GM19455 (cell line): ENCODE measurements at regions not wholly inside any gene's neighbourhood (a gene's known extent, or its start where the extent isn't known, plus 50 kb on each side); places are given as distances from the start of the nearest gene placed in this dataset.

Experiments
- ATAC-seq: cut with Tn5 transposase; IDR thresholded peaks from one replicate; pipeline ENCODE4 v1.9.1; 2021; ENCODE audit not compliant: unreplicated experiment

GRCh38 chr1:34270181-34270580, 93.5 kb downstream of the C1orf94 start:
- no peak for ATAC-seq

- no peak for ATAC-seq
These were observed 95.4 kb downstream of the C1orf94 start for GRCh38 chr1:34272152-34272551.

DNA sequence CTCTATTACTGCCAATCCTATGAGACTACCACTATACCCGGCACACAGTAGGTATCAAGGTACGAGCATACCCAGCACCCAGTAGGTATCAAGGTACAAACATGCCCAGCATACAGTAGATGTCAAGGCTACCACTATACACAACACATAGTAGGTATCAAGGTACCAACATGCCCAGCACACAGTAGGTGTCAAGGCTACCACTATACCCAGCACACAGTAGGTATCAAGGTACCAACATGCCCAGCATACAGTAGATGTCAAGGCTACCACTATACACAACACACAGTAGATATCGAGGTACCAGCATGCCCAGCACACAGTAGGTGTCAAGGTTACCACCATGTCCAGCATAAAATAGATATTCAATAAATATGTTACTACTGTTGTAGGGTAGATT, 98.4 kb downstream of the C1orf94 start:
- no peak for ATAC-seq

GRCh38 chr1:34276606-34277005, 99.9 kb downstream of the C1orf94 start:
- ATAC-seq = no peak

DNA sequence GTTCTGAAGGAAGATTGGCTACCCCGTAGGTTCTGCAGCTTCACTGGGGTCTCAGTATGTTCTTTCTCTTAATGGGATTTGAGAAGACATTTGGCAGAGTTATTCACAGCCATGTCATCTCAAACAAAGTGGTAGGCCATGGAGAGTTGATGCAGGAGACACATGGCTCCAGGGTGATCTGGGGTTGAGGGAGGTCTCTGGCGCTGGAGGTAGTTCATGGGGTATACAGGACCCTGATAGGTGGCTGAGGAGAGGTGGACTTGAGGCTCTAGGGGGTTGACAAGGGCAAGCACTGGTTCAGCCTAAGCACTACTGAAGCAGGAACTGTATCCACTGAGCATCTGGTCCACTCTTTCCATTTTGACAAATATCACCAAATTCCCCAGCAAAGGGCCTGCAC, 100.4 kb downstream of the C1orf94 start:
- no peak for ATAC-seq

DNA sequence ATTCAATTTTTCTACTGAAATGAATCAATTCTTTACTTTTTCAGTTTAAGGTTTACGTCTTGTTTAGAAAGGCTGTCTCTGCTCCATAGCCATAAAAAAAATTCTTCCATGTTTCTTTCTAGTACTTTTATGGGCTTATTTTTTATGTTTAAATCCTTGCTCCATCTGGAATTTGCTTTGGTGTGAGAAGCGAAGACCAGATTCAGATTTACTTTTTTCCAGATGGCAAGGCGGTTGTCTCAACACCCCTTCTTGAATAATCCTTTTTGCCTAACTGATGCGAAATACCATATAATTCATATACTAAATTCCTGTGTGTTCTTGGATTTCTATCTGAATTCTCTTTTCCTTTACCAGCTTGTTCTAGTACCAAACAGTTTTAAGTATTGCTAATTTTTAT, 101.5 kb downstream of the C1orf94 start:
- ATAC-seq = no peak

- no peak for ATAC-seq
These were observed 103.3 kb downstream of the C1orf94 start for GRCh38 chr1:34279971-34280370.

DNA sequence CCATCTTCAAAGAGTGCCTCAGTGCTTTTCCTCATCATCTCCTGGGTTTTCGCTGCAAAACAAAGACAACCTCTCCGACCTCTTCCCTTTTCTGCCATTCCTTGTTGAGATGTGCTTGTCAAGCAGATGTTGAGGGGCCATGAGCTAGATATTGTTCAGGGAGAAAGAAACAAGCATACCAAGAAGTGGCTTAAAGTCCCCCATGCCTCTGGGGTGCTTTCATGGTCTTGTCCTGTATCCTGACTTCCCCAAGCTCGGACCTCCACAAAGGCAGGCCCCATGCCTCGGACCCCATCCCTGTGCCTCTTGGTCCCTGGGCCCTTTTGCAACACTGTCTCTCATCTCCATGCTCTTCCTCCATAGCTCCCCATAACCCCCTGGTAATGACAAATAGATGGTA, 103.8 kb downstream of the C1orf94 start:
- ATAC-seq = no peak

GRCh38 chr1:34283142-34283541, 106.4 kb downstream of the C1orf94 start:
- no peak for ATAC-seq

DNA sequence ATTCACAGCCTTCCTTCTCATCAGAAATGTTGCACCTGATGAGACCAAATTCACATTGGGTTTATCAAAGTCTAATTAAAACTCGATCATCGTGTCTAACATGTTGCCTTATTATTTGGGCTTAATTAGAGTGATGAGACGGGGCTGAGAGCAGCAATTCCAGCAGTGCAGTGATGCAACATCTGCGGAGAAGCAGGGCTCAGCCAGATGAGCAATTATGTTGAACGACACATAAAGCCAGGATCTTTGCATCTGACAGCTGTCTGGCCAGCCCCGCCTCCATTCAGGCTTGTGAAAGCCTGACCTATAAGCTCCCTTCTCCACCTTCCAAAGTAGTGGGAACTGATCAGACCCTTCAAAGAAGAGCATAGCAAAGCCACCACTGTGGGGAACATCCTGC, 109.8 kb downstream of the C1orf94 start:
- ATAC-seq = no peak

DNA sequence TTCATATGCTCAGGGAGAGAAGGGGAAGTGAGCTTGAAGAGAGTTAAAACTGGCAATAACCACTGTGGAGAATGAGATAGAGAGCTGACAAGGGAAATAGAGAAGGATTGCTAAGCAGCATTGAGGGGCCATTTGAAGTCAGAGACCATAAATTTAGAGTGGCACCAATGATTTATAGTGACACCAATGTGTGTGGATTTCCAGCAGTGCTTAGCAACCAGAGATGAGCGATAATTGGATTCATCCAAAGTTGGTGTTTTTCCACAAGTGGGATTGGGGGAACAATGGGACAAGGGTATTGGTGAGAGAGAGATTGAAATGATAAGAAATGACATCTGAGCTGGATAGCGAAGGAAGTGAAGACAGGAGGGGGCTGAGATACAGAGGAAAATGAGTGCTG, 114.1 kb downstream of the C1orf94 start:
- no peak for ATAC-seq

GRCh38 chr1:34292472-34292871, 115.8 kb downstream of the C1orf94 start:
- ATAC-seq = no peak

DNA sequence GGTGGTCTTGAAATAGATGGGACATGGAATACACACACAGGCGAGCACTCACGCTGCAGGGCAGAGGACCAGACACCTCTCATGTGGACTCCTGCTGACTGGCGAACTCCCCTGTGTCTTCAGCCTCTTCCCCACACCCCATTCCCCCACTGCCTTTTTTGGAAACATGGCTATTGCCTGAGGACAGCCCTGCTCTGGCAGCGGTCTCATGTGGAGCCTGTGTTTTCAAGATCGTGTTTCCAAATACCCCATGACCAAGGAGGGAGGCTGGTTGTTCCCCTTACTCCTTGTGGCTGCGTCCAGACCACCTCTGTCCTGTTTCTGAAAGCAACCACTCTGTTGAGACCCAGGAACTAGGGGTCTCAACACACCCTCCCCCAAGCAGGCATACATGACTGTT, 119.4 kb downstream of the C1orf94 start:
- no peak for ATAC-seq

DNA sequence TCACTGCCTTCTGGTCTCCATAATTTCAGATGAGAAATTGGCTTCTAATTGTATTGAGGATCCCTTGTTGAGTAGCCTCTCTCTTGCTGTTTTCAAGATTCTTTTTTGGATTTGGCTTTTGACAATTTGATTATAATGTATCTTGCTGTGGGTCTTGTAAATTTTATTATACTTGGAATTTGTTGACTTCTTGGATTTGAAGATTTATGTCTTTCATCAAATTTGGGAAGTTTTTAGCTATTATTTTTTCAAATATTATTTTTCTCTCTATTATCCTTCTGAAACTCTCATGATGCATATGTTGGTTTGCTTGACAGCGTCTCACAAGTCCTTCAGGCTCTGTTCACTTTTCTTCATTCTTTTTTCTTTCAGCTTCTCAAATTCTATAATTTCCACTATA, 126.1 kb downstream of the C1orf94 start:
- ATAC-seq = no peak

DNA sequence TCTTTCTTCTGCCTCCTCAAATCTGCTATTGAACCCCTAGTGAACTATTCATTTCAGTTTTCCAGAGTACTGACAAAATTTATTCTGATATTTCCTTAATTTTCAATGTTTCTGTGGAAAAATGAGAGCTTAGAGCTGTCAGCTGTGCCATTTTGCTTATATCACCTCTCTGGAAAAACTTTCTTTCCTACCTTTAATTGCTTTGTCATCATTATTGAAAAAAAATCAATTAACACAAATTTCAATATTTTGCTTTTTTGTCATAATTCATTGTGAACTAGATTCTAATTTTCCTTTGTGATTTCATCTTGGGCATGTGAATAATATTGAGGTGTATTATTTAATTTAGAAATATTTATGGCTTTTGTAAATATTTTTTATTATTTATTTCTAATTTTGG, 126.5 kb downstream of the C1orf94 start:
- no peak for ATAC-seq

GRCh38 chr1:34306568-34306967, 129.9 kb downstream of the C1orf94 start:
- ATAC-seq = no peak

- ATAC-seq = no peak
These were observed 135.7 kb downstream of the C1orf94 start for GRCh38 chr1:34312359-34312758.

DNA sequence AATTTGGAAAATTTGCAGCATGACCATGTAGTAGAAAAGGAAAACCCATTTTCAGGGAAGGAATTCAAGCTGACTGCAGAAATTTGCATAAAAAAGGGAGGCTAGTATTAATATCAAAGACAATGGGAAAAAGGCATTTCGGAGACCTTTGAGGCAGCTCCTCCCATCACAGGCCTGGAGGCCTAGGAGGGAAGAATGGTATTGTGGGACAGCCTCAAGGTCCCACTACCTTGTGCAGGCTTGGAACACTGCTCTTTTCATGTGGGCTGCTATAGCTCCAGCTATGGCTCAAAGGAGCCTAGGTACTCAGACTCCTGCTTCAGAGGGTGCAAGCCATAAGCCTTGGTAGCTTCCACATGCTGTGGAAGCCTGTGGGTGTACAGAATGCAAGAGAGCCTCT, 139.3 kb downstream of the C1orf94 start:
- no peak for ATAC-seq

DNA sequence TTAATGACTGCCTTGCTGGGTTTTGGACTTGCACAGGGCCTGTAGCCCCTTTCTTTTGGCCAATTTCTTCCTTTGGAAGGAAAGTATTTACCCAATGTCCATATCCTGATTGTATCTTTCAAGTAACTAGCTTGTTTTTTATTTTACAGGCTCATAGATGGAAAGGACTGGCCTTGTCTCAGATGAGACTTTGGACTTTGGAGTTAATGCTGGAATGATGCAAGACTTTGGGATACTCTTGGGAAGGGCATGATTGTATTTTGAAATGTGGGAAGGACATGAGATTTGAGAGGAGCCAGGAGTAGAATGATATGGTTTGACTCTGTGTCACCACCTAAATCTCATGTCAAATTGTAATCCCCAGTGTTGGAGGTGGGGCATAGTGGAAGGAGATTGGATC, 140.1 kb downstream of the C1orf94 start:
- no peak for ATAC-seq

DNA sequence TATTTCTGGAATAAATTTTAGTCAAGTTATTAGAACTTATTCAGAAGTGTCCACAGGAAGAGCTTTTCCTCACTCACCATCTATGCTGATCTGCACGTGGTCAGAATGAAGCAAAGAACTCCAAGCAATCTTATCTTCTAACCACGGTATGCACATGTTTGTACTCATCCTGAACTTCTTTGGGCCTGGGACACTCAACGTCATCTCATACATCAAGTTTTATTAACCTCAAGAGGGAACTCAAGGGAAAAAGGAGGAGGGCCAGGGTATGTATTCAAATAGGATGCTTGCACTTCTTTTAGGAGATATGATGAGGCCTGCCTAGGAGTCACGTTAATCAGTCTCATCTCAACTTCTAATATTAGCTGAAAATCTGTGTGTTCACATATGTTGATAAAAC, 142.5 kb downstream of the C1orf94 start:
- no peak for ATAC-seq

DNA sequence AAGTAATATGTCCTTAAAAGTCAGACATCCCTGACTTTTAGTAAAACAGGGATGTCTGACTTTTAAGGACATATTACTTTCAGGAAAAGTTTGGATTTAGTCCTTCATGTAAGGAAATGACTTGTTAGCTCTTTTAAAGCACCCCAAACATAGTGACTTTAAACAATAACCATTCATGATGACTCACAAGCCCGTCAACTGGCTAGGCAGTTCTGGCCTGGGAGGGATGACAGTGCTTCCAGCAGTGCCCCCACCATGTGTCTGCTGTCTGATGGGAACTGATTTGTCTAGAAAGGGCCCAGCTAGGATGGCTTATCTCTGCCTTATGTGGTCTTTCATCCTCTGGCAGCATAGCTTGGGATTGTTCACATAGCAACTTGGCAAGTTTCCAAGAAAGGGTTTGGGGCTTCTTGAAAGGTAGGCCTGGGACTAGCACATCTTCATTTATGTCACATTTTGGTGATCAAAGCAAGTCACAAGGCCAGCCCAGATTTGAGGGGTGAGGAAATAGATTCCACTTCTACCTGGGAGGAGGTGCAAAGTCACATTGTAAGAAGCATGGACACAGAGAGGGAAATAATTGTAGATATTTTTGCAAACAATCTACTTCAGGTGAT, 143.5 kb downstream of the C1orf94 start:
- no peak for ATAC-seq

- no peak for ATAC-seq
These were observed 146.3 kb downstream of the C1orf94 start for GRCh38 chr1:34322969-34323368.

- ATAC-seq = no peak
These were observed 148.3 kb downstream of the C1orf94 start for GRCh38 chr1:34324879-34325440.
